Lung (tissue), 11 donors: ENCODE measurements at regions not wholly inside any gene's neighbourhood (a gene's known extent, or its start where the extent isn't known, plus 50 kb on each side); places are given as distances from the start of the nearest gene placed in this dataset.
A peak's percentile ranks its signal among the peaks of the same experiment; 100 is the strongest.

Source experiments
- ATAC-seq: fragments of 200-7000 bp; cut with Tn5 transposase; one replicate; pipeline ENCODE4 v1.9.1; 2020; ENCODE audit warnings: moderate number of reproducible peaks; ENCODE audit not compliant: insufficient read depth, low FRiP score
- DNase-seq, 3 donors: peaks; one replicate each; pipeline ENCODE4 v3.0.0-alpha.2; 2013 to 2017
- H3K27ac ChIP-seq, 2 donors: one replicate each; pipeline ENCODE4 v1.5.1; 2013; ENCODE audit warnings: mild to moderate bottlenecking in 2 of 2, moderate library complexity in 2 of 2, control low read depth in 1 of 2, inconsistent platforms in 1 of 2, low read depth in 1 of 2, low read length in 1 of 2
- H3K27me3 ChIP-seq, 3 donors: one replicate each; pipeline ENCODE4 v1.5.1; 2013; ENCODE audit warnings: low read length in 2 of 3; ENCODE audit not compliant: control insufficient read depth in 3 of 3, insufficient read depth in 3 of 3
- H3K36me3 ChIP-seq, 4 donors: one replicate each; pipeline ENCODE4 v1.5.1; 2013; ENCODE audit warnings: low read length in 4 of 4, mild to moderate bottlenecking in 1 of 4, moderate library complexity in 1 of 4; ENCODE audit not compliant: control insufficient read depth in 4 of 4, insufficient read depth in 4 of 4
- H3K4me1 ChIP-seq, 5 donors: one replicate each; pipeline ENCODE4 v1.5.1; 2013; ENCODE audit warnings: low read length in 5 of 5, mild to moderate bottlenecking in 2 of 5, moderate library complexity in 1 of 5; ENCODE audit not compliant: control insufficient read depth in 5 of 5, insufficient read depth in 5 of 5
- H3K4me3 ChIP-seq: one replicate; pipeline ENCODE4 v1.5.1; 2013; ENCODE audit warnings: mild to moderate bottlenecking, control low read depth, moderate library complexity
- H3K9ac ChIP-seq, 2 donors: one replicate each; pipeline ENCODE4 v1.5.1; 2013; ENCODE audit warnings: low read length in 2 of 2, control low read depth in 1 of 2; ENCODE audit not compliant: insufficient read depth in 1 of 2
- H3K9me3 ChIP-seq, 4 donors: one replicate each; pipeline ENCODE4 v1.5.1; 2013; ENCODE audit warnings: low read length in 3 of 4, mild to moderate bottlenecking in 1 of 4, moderate library complexity in 1 of 4; ENCODE audit not compliant: control insufficient read depth in 4 of 4, insufficient read depth in 3 of 4
- CTCF ChIP-seq: IDR thresholded peaks from 2 replicates; pipeline ENCODE4 v1.5.1; 2012; ENCODE audit warnings: mild to moderate bottlenecking; ENCODE audit errors: control extremely low read depth, extremely low read depth
- WGBS, 2 donors: extraction: QIAGEN DNeasy Blood & Tissue Kit; methylation state at CpG; one replicate each; pipeline ENCODE4 v1.1.7; 2013; 5-methylcytosine and 5-hydroxymethylcytosine counted together
- donor health status: control.
- donor health status: control.
- donor health status: Bipolar disorder and iron deficiency.
- donor health status: healthy.
- donor health status: DM: yes; HTN: yes; CAD: no.

DNA sequence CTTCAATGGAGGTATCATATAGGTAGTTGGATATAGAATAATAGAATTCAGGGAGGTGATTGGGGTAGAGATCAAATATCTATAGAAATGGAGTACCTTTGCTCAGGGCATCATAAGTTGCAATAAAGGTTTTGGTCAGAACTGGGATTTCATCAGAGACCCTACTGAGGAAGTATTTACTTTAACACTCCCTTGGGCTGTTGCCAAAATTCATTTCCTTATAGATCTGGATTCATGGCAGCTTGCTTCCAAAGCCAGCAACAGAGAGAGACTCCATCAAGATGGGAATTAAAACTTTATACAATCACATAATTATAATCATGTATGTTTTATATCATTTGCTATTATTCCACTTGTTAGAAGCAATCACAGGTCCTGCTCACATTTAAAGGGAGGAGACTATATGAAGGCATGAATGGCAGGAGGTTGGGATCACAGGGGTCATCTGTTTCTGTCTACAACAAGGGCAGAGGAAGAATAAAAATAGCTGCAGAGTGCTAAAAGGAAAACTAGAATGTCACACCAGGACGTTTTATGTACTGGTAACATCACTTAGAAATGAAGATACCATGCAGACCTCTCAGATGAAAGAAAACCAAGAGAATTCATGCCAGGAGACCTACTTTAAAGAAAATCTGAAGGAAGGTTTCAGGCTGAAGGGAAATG, 902.1 kb upstream of the LCORL start:
- DNase-seq (peak in 2 of 3 donors; percentile 9 to 41), ATAC-seq (no peak)
- H3K27me3 ChIP-seq, result no peaks in the 10 kb centered on the region
- 15 to 26% methylated on average over 1 of the region's 1 CpG for WGBS, 2 donors
- H3K27ac ChIP-seq, result peak overlapping the region in 1 of 2 donors; percentile 45
- H3K9me3 ChIP-seq, result no peaks in the 10 kb centered on the region
- no peaks in the 10 kb centered on the region for H3K4me1 ChIP-seq
- no peak for TF ChIP-seq CTCF
- H3K9ac ChIP-seq, result no peak overlapping the region
- H3K4me3 ChIP-seq, result no peak overlapping the region
- no peaks in the 10 kb centered on the region for H3K36me3 ChIP-seq

DNA sequence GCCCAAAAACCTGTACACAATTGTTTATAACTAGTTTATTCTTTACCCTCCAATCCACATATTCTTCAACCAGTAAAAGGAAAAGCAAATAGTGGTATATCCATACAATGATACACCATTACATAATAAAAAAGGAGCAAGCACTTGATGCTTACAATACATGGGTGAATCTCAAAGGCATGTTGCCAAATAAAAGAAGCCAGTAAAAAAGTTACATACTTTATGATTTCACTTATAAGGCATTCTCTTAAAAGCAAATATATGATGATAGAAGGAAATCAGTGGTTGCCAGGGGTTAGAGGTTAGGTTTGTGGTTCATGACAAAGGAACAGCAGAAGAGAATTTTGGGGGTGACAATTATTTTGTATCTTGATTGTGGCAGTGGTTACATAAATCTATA, 896.1 kb upstream of the LCORL start:
- Histone ChIP-seq H3K27ac (no peak overlapping the region), H3K4me3 (no peak overlapping the region), H3K9me3 (peaks cover 0 to 7% (median 1%) of the 10 kb centered on the region in 4 donors), H3K4me1 (no peaks in the 10 kb centered on the region), H3K27me3 (no peaks in the 10 kb centered on the region), H3K36me3 (no peaks in the 10 kb centered on the region), H3K9ac (no peak overlapping the region)
- DNase-seq (no peak), ATAC-seq (no peak)
- no peak for TF ChIP-seq CTCF

- Histone ChIP-seq H3K4me3 (no peak overlapping the region), H3K36me3 (no peaks in the 10 kb centered on the region), H3K9ac (no peak overlapping the region), H3K4me1 (no peaks in the 10 kb centered on the region), H3K27ac (no peak overlapping the region), H3K9me3 (peaks cover 0 to 10% (median 1%) of the 10 kb centered on the region in 4 donors), H3K27me3 (no peaks in the 10 kb centered on the region)
- TF ChIP-seq CTCF, result no peak
- WGBS, 2 donors, result 81 to 92% methylated on average over 1 of the region's 1 CpG
- ATAC-seq (no peak), DNase-seq (no peak)
Measured at GRCh38 chr4:18914182-18914581, 892.6 kb upstream of the LCORL start.

DNA sequence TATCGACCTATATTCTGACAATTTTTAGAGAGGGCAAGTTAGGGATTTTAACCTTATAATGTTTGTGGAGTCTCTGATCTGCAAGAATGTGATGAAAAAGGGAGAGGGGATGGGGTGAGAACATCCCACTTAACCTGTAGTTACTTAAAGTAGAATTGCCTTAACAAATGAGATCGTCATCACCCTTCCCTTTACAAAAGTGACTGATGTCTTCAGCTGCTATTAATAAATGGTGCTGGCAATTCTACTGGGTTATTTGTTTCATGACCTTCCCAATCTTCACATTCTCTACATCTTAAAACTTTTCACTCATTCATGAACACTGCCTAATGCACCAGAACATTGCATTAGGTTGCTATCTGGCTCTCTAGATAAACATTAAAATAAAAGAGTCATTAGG, 873.4 kb upstream of the LCORL start:
- DNase-seq, result no peak
- WGBS, 2 donors, result 37 to 71% methylated on average over 2 of the region's 2 CpGs
- TF ChIP-seq CTCF, result no peak

More for the DNA sequence above, 873.4 kb upstream of the LCORL start:
- Histone ChIP-seq H3K9ac (no peak overlapping the region), H3K4me1 (no peaks in the 10 kb centered on the region), H3K4me3 (no peak overlapping the region), H3K36me3 (no peaks in the 10 kb centered on the region), H3K27me3 (no peaks in the 10 kb centered on the region), H3K9me3 (no peaks in the 10 kb centered on the region), H3K27ac (no peak overlapping the region)
- no peak for ATAC-seq
